ENCODE measurements at regions not wholly inside any gene's neighbourhood (a gene's known extent, or its start where the extent isn't known, plus 50 kb on each side); places are given as distances from the start of the nearest gene placed in this dataset.

- DNase-seq = no peak
Observed at GRCh38 chr6:113802779-113803178, 54.4 kb upstream of the MARCKS start.

- no peak for DNase-seq
Observed at GRCh38 chr6:113805173-113805790, 51.9 kb upstream of the MARCKS start.

GRCh38 chr6:113805811-113806495 lies 51.2 kb upstream of the MARCKS start:
- no peak for DNase-seq
